ENCODE measurements at regions not wholly inside any gene's neighbourhood (a gene's known extent, or its start where the extent isn't known, plus 50 kb on each side); places are given as distances from the start of the nearest gene placed in this dataset.

DNA sequence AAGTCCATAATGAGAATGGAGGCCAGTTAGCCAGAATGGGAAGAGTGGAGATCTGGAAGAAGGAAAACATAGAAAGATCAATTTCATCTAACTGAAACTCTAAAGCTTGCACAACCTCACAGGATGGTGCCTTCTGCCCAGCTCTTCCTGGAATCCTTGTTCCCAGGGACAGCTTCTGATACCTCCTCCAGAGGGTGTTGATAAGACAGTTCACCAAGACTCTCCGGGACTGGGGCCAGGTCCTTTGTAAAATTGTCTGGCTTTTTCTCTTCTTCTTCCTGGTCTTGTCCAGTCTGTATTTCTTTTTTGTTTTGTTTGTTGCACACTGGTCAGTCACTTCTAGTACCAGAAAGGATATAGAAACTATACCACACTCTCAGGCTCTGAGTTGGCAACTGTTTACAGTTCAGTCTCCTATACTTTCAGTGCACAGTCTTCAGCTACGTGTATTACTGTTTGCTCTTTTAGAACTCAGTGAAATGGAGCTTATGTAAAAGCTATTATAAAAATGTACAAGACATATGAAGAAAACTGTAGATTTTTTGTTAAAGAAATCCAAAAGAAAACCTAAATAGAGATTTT is 142.8 kb upstream of the RPL34 start:
- Histone ChIP-seq H3K4me1 (no peaks in the 10 kb centered on the region), H3K79me2 (no peaks in the 10 kb centered on the region), H3K4me3 (ENCODE audit: low read depth, low read length) (no peak overlapping the region), H2AFZ (no peak overlapping the region), H3K27ac (no peak overlapping the region), H3K4me2 (ENCODE audit: low read length) (no peak overlapping the region), H3K27me3 (ENCODE audit: control insufficient read depth, insufficient read depth, low read length) (no peaks in the 10 kb centered on the region), H3K9me3 (ENCODE audit: control insufficient read depth, low read length) (no peaks in the 10 kb centered on the region), H3K36me3 (ENCODE audit: control insufficient read depth, insufficient read depth, low read length) (no peaks in the 10 kb centered on the region), H3K9ac (no peak overlapping the region)
- TF ChIP-seq, protein P1, sequence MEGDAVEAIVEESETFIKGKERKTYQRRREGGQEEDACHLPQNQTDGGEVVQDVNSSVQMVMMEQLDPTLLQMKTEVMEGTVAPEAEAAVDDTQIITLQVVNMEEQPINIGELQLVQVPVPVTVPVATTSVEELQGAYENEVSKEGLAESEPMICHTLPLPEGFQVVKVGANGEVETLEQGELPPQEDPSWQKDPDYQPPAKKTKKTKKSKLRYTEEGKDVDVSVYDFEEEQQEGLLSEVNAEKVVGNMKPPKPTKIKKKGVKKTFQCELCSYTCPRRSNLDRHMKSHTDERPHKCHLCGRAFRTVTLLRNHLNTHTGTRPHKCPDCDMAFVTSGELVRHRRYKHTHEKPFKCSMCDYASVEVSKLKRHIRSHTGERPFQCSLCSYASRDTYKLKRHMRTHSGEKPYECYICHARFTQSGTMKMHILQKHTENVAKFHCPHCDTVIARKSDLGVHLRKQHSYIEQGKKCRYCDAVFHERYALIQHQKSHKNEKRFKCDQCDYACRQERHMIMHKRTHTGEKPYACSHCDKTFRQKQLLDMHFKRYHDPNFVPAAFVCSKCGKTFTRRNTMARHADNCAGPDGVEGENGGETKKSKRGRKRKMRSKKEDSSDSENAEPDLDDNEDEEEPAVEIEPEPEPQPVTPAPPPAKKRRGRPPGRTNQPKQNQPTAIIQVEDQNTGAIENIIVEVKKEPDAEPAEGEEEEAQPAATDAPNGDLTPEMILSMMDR (IDR thresholded peaks at IDR 0.05), result no peak

GRCh38 chr4:108473163-108473720 is 147.1 kb upstream of the RPL34 start:
- H3K9ac ChIP-seq, result no peak overlapping the region
- H3K27me3 ChIP-seq (ENCODE audit: control insufficient read depth, insufficient read depth, low read length), result no peaks in the 10 kb centered on the region
- no peaks in the 10 kb centered on the region for H3K79me2 ChIP-seq
- H3K27ac ChIP-seq, result no peak overlapping the region
- no peaks in the 10 kb centered on the region for H3K9me3 ChIP-seq (ENCODE audit: control insufficient read depth, low read length)
- H2AFZ ChIP-seq, result no peak overlapping the region
- H3K4me3 ChIP-seq (ENCODE audit: low read depth, low read length), result no peak overlapping the region
- no peaks in the 10 kb centered on the region for H3K4me1 ChIP-seq
- no peak overlapping the region for H3K4me2 ChIP-seq (ENCODE audit: low read length)
- TF ChIP-seq, protein P1 (IDR thresholded peaks at IDR 0.05), result no peak
- no peaks in the 10 kb centered on the region for H3K36me3 ChIP-seq (ENCODE audit: control insufficient read depth, insufficient read depth, low read length)

DNA sequence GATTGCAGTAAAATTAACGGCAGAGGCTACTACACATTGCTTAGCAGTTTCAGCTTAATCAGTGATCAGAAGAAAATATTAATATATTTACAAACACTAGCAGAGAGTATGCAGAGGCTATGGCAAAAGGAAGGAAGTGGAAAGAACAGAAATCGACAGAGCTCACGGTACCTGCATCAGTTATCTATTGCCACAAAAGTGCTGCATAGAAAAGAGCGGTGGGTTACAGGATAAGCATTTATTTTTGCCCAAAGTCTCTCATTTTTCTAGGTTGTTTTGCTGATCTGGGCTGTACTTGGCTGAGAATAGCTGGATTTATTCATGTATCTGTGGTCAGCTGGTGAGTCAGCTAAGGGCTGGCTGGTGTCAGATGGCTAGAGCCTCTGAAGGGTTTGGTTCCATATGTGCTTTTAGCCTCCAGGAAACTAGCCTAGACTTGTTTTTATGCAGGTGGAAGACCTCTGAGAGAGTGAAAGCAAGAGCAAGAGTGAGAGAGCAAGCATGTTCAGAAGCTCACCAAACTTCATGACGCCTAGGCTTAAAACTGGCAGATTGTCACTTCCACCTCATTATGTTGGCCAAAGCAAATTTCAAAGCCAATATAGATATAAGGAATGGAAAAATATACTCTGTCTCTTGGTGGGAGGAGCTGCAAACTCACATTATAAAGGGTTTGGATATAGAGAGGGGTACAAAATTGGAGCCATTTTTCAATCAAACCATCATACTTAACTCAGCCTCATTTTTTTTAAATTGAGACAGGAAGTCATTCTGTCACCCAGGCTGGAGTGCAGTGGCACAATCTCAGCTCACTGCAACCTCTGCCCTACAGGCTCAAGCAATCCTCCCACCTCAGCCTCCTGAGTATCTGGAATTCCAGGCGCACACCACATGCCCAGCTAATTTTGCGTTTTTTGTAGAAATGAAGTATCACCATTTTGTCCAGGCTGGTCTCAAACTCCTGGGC is 153.2 kb upstream of the RPL34 start:
- Histone ChIP-seq H3K27ac (no peak overlapping the region), H3K4me3 (ENCODE audit: low read depth, low read length) (no peak overlapping the region), H2AFZ (no peak overlapping the region), H3K9me3 (ENCODE audit: control insufficient read depth, low read length) (no peaks in the 10 kb centered on the region), H3K4me2 (ENCODE audit: low read length) (no peak overlapping the region), H3K27me3 (ENCODE audit: control insufficient read depth, insufficient read depth, low read length) (no peaks in the 10 kb centered on the region), H3K9ac (no peak overlapping the region), H3K4me1 (no peaks in the 10 kb centered on the region), H3K36me3 (ENCODE audit: control insufficient read depth, insufficient read depth, low read length) (no peaks in the 10 kb centered on the region), H3K79me2 (no peaks in the 10 kb centered on the region)
- TF ChIP-seq, protein P1 (IDR thresholded peaks at IDR 0.05), result no peak

DNA sequence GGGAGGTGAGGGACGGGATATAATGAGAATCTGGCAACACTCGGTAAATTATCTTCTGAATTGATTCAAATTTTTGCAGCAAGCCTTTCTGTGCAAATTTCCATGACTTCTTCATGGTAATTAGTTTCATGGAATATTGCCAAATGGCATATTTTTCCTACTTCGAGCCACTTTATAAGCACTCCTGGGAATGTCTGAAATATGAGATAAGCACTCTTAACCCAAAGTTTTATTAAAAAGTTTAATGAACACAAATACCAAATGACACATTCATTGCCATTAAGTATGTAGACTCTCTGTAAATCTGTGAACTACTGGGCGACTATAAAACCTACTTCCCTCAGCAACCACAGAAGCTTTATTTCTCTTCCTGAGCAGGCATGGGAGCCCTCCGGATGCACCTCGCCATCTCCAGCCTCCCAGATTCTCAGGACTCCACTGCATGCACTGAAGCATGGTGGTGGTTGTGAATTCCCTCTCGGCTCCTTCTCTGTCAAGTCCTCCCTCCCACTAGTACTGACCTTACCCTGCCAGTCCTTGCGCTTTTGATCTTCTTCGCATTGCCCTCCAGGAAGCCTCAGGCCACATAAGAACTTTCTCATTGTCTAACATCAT is 154.4 kb upstream of the RPL34 start:
- Histone ChIP-seq H3K9me3 (ENCODE audit: control insufficient read depth, low read length) (no peaks in the 10 kb centered on the region), H3K79me2 (no peaks in the 10 kb centered on the region), H3K36me3 (ENCODE audit: control insufficient read depth, insufficient read depth, low read length) (no peaks in the 10 kb centered on the region)

More for the DNA sequence above, 154.4 kb upstream of the RPL34 start:
- Histone ChIP-seq H3K27me3 (ENCODE audit: control insufficient read depth, insufficient read depth, low read length) (no peaks in the 10 kb centered on the region), H2AFZ (no peak overlapping the region), H3K4me2 (ENCODE audit: low read length) (no peak overlapping the region), H3K27ac (no peak overlapping the region), H3K4me3 (ENCODE audit: low read depth, low read length) (no peak overlapping the region), H3K4me1 (no peaks in the 10 kb centered on the region), H3K9ac (no peak overlapping the region)
- TF ChIP-seq, protein P1 (IDR thresholded peaks at IDR 0.05), result no peak
